Transverse colon (tissue), 4 donors: ENCODE measurements at regions not wholly inside any gene's neighbourhood (a gene's known extent, or its start where the extent isn't known, plus 50 kb on each side); places are given as distances from the start of the nearest gene placed in this dataset.

Source experiments
- DNase-seq: peaks from one replicate; pipeline ENCODE4 v3.0.0-alpha.2; 2019
- H3K27ac ChIP-seq, 4 donors: fragments of 200-600 bp; sonication (generic); 2 replicates each; pipeline ENCODE4 v1.5.1; 2016 to 2018; ENCODE audit warnings: inconsistent platforms in 4 of 4
- H3K27me3 ChIP-seq: fragments of 200-600 bp; sonication (generic); 2 replicates; pipeline ENCODE4 v1.5.1; 2017; ENCODE audit warnings: inconsistent platforms
- H3K36me3 ChIP-seq, 4 donors: fragments of 200-600 bp; sonication (generic); 2 replicates each; pipeline ENCODE4 v1.5.1; 2017 to 2019; ENCODE audit warnings: inconsistent platforms in 4 of 4
- H3K4me1 ChIP-seq, 4 donors: fragments of 200-600 bp; sonication (generic); 2 replicates each; pipeline ENCODE4 v1.5.1; 2017 to 2020; ENCODE audit warnings: inconsistent platforms in 4 of 4
- H3K4me3 ChIP-seq, 4 donors: fragments of 200-600 bp; sonication (generic); 1 replicate in 1 of 4; 2 replicates in 3 of 4; pipeline versions ENCODE4 v1.5.1 to v1.6.1; 2017 to 2019; ENCODE audit warnings: inconsistent platforms in 4 of 4
- H3K9me3 ChIP-seq, 2 donors: fragments of 200-600 bp; sonication (generic); 2 replicates each; pipeline ENCODE4 v1.5.1; 2017 to 2019; ENCODE audit warnings: inconsistent platforms in 2 of 2
- CTCF ChIP-seq, 5 experiments: fragments of 200-600 bp in 3 of 5; fragments of 450-650 bp in 2 of 5; sonication (generic) in 3 of 5; IDR thresholded peaks; 1 replicate in 2 of 5; 2 replicates in 3 of 5; pipeline ENCODE4 v1.5.1; 2016 to 2017; ENCODE audit warnings: antibody characterized with exemption in 5 of 5, inconsistent platforms in 3 of 5, mild to moderate bottlenecking in 2 of 5, moderate library complexity in 1 of 5
- EP300 ChIP-seq: sonication (generic); formaldehyde crosslinking; IDR thresholded peaks from one replicate; pipeline ENCODE4 v1.6.1; 2017; ENCODE audit warnings: antibody characterized with exemption, low read depth
- POLR2A ChIP-seq: fragments of 450-650 bp; IDR thresholded peaks from one replicate; pipeline ENCODE4 v1.6.1; 2016; ENCODE audit warnings: antibody characterized with exemption, mild to moderate bottlenecking, moderate library complexity
- POLR2AphosphoS5 ChIP-seq, 3 donors: sonication (generic); formaldehyde crosslinking; IDR thresholded peaks; one replicate each; pipeline ENCODE4 v1.6.1; 2016; ENCODE audit warnings: antibody characterized with exemption in 3 of 3
- WGBS, 2 donors: methylation state at CpG; one replicate each; pipeline ENCODE4 v1.1.5; 2018; ENCODE audit warnings: low coverage in 1 of 2; 5-methylcytosine and 5-hydroxymethylcytosine counted together
- in situ Hi-C, 4 donors: fragments of 200-750 bp; cut with MboI; loops; one replicate each; pipeline versions ENCODE4 v1.15.0 to v1.15.1; 2017; ENCODE audit warnings: low sequenced_read_pairs in 3 of 4, low pct_ligation_motif_present in 1 of 4, low pct_unique_long_range_greater_than_20kb in 1 of 4
- intact Hi-C: fragments of 100-400 bp; cut with DNase I; formaldehyde crosslinking; loops from one replicate; pipeline ENCODE4 v1.15.1; 2023; ENCODE audit warnings: low total_unique reads

DNA sequence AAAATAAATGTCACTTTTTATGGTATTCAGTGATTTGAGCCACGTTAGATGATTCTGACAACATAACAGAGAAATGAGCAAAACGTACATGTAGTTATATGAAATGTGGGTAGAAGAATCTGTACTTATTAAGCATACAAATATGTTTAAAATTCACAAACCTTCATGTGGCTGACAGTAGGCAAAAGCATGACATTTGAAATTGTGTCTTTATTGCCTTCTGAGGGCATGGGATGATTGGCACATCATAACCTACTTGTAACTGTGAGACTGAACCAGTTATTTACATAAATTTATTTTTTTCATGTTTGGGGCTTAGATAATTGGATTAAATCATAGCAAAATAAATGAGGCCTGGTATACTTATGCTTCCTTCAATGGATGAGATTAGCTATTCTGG is 202.2 kb downstream of the DNAJB9 start:
- intact Hi-C loops (no loop called here), in situ Hi-C loops (no loop called here)
- no peaks in the 10 kb centered on the region for H3K27me3 ChIP-seq
- 34 to 36% methylated on average over 2 of the region's 2 CpGs for WGBS, 2 donors
- no peak overlapping the region for H3K4me3 ChIP-seq
- H3K9me3 ChIP-seq: no peaks in the 10 kb centered on the region
- H3K36me3 ChIP-seq: no peaks in the 10 kb centered on the region
- no peak overlapping the region for H3K27ac ChIP-seq
- no peaks in the 10 kb centered on the region for H3K4me1 ChIP-seq
- TF ChIP-seq CTCF (IDR thresholded peaks at IDR 0.05): no peak
- no peak for TF ChIP-seq POLR2AphosphoS5 (IDR thresholded peaks at IDR 0.05)
- TF ChIP-seq EP300: no peak
- TF ChIP-seq POLR2A: no peak
- DNase-seq: no peak

- H3K36me3 ChIP-seq: no peaks in the 10 kb centered on the region
- in situ Hi-C loops: no loop called here
- no peaks in the 10 kb centered on the region for H3K4me1 ChIP-seq
- intact Hi-C loops: no loop called here
- no peak overlapping the region for H3K4me3 ChIP-seq
- no peak for DNase-seq
- no peak for TF ChIP-seq CTCF (IDR thresholded peaks at IDR 0.05)
- TF ChIP-seq POLR2A: no peak
- TF ChIP-seq POLR2AphosphoS5 (IDR thresholded peaks at IDR 0.05): no peak
- no peak for TF ChIP-seq EP300
- H3K27ac ChIP-seq: no peak overlapping the region
- H3K27me3 ChIP-seq: no peaks in the 10 kb centered on the region
- 92 to 93% methylated on average over 1 of the region's 1 CpG for WGBS, 2 donors
- H3K9me3 ChIP-seq: no peaks in the 10 kb centered on the region
These were observed 208.3 kb downstream of the DNAJB9 start for GRCh38 chr7:108777966-108778365.

GRCh38 chr7:108789451-108789850 is 219.8 kb downstream of the DNAJB9 start:
- Histone ChIP-seq H3K27ac (no peak overlapping the region), H3K9me3 (peaks cover 0 to 5% of the 10 kb centered on the region in 2 donors), H3K4me3 (no peak overlapping the region), H3K36me3 (no peaks in the 10 kb centered on the region), H3K4me1 (no peaks in the 10 kb centered on the region), H3K27me3 (no peaks in the 10 kb centered on the region)
- TF ChIP-seq CTCF (IDR thresholded peaks at IDR 0.05) (no peak), POLR2AphosphoS5 (IDR thresholded peaks at IDR 0.05) (no peak), EP300 (no peak), POLR2A (no peak)
- intact Hi-C loops (no loop called here), in situ Hi-C loops (no loop called here)
- no peak for DNase-seq
- 76 to 94% methylated on average over 1 of the region's 1 CpG for WGBS, 2 donors

- TF ChIP-seq EP300 (no peak), POLR2A (no peak), CTCF (IDR thresholded peaks at IDR 0.05) (no peak), POLR2AphosphoS5 (IDR thresholded peaks at IDR 0.05) (no peak)
- 59 to 80% methylated on average over 1 of the region's 1 CpG for whole genome bisulfite sequencing, 2 donors
- Histone ChIP-seq H3K27me3 (no peaks in the 10 kb centered on the region), H3K36me3 (no peaks in the 10 kb centered on the region), H3K27ac (no peak overlapping the region), H3K4me1 (no peaks in the 10 kb centered on the region), H3K4me3 (no peak overlapping the region), H3K9me3 (peaks cover 0 to 5% of the 10 kb centered on the region in 2 donors)
- DNase-seq: no peak
- in situ Hi-C loops (no loop called here), intact Hi-C loops (no loop called here)
These were observed 224.8 kb downstream of the DNAJB9 start for GRCh38 chr7:108794466-108794865.
